HUDEP-2 (cell line): ENCODE measurements at regions not wholly inside any gene's neighbourhood (a gene's known extent, or its start where the extent isn't known, plus 50 kb on each side); places are given as distances from the start of the nearest gene placed in this dataset.

Experiments used
- DNase-seq, 76 experiments: peaks; one replicate each; lab custom pipeline; 2025; ENCODE audit not compliant: unreplicated experiment in 76 of 76; lab: John Stamatoyannopoulos, UW

DNA sequence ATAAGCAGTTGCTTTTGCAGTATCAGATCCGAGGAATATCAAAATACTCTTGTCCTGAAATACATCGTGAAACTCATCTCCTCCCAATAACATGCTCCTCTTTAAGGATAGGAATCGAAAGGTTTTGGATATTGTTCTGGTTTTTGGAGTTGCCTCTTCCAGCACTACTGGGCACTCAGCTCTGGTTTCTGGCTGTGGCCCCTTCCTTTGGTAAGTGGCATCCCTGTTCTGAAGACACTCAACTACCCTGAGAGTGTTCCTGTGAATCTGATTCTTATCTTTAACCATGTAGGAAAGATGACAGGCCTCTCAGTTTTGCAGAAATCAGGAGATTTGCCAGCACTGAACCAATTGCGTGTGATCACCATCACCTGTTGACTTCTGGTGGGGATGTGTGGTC lies 327.5 kb upstream of the TBL1XR1 start:
- no peak for DNase-seq

DNA sequence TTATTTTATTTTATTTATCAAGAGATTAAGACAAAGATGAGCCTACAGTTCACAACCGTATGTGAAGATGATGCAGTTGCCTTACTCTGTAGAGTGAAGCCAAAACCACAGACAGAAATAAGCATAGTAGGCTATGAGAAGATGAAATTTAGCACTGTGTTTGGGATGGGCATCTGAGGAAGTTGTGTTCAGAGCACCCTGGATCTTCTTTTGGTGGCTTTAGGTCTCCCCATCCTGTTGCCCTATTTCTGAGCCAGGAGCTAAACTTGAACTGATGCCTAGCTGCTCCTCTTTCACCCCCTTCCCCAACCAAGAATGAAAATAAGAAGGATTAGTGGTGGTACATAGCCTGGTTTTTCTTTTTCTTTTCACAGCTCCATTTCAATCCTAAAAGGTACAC lies 328.1 kb upstream of the TBL1XR1 start:
- no peak for DNase-seq

DNA sequence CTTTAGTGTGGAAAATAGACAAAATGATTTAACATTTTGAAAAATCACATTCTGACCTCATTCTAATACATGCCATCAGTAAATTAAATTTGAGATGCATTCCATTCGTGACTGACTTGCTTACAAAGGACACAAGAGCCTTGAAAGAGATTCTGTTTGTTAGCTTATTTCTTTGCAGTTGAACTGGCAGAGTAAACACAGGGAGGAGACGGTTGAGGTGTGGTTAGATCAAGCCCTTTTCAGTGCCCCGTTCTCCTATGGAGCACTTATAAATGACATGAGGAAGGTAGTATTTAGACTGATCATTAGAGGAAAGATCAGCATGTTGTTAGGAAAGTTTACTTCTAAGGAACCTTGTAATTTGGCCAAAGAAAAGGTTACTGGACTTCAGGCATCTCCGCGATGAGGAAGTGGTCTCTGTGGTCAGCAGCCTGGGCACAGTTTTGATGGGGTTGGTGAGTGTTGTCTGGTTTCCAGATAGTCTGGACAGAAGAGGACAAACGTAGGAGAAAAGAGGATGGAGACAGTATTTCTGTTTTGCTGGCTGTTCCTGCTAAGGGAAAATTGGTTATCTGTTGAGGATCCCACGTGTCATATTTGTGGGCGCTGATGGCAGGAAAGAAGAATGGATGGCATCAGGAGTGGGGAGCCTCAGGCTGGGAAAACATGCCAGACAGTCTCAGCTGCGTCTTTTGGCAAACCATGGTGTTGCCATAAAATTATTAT lies 328.9 kb upstream of the TBL1XR1 start:
- no peak for DNase-seq

DNA sequence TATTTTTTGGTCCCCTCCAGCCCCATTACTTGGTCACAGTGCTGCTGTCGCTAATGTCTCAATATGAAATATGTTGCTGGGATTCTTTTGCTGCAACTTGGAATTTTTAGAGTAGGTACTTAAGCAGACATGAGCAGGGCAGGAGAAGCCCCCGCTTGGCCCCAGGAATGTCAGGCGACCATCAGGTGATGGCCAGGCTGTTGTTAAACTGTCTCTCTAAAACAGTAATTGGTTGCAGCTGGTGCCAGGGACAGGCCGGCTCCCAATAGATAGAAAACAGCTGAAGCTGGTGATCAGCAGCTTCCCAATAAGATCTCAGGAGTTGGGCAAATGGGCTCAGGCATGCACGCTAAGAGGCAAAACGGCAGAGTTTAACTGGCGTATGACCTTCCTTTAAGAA lies 329.9 kb upstream of the TBL1XR1 start:
- DNase-seq: no peak

DNA sequence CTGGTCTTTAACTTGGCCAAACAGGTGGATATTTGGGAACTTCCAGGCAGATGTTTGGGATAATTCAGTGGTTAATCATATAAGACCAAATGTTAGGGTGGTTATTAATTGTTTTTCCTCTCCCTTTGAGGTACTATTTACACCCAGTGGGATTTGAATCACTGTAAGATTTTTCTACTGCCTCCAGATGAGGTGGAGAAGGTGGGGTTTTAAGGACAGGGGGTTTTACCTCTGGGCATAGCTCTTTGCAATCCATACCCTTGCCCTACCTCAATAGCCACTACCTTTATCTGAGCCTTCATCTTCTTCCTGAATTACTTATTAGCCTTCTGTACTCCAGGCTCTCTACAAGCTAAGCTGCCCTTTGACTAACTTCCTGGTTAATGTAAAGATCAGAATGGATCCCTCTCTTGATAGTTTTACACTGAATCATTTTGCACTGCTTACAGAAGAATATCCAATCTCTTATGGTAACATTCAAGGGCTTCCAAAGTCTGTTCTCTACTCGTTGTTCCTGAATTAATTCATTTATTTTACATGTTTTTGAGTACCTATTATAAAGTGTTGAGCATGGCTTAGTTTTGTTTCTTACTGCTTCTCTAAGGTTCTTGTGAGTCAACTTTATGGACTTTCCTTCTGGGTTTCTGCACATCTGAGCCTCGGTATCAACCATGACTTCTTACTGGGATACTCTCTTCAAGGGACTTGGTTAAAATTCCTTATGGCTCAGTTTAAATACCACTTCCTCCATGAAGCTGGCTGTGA lies 331.2 kb upstream of the TBL1XR1 start:
- DNase-seq: no peak

DNA sequence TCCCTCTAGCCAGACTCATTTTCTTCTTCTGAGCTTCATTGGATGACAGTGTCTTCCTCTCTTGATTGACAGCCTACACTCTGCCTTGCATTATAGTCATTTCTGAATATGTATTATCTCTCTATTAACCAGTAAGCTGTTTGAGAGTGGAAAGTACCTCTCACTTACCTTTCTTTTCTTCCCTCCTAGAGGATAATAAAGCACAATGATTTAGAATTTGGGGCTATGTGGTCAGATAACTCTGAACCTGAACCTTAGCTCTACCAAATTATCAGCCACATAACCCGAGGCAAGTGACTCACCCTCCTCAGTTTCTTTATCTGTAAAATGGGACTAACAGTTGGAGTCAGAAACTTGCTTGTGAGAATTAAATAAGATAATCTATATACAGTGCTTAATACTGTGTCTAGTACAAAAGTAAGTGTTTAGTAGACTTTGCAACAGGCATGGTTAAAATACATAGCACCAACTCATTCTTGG lies 331.8 kb upstream of the TBL1XR1 start:
- DNase-seq: no peak

DNA sequence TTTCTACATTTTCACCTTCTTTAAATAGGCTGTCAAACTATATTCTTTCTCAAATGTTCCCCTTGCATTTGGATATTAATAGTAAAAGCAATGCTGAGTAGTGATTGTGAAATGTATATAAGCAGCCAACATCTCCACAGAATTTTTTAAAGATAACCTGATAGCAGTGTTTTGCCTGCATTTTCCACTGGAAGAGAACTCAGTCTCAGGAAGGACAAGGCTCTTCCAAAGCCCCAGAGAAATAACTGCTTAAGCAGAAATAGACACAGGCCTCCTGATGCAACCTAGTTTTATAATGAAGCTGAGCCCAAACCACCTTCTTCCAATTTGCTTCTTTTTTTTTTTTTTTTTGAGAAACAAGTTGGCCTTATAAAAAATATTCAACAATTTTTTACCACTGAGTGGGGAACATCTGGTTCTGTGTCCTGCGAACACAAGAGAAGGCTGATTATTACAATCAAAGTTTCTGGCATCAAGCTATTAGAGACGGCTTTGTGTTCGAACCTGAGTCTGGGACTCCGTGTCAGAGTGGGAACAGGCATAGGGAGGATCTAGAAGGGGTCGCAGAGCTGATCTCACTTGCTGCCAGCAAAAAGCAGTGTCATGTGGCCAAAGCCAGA lies 332.5 kb upstream of the TBL1XR1 start:
- no peak for DNase-seq

DNA sequence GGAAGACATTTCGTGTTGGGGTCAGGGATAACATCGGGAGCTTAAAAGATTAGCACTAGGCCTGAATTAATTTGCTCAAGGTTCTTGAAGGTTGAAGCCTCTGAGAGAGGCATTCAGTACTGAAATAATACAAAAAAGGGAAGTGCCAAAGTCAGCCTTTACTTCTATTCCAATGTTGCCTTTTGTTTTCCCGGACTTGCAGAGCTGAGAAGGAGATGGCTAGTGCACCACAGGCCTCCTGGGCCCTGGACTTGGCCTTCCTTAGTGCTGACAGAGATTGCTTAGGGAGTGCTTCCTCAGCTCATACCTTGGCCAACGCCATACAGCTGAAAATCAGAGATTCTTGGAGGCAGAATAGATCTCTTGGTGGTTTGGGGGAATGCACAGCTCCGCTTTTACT lies 333.6 kb upstream of the TBL1XR1 start:
- no peak for DNase-seq

DNA sequence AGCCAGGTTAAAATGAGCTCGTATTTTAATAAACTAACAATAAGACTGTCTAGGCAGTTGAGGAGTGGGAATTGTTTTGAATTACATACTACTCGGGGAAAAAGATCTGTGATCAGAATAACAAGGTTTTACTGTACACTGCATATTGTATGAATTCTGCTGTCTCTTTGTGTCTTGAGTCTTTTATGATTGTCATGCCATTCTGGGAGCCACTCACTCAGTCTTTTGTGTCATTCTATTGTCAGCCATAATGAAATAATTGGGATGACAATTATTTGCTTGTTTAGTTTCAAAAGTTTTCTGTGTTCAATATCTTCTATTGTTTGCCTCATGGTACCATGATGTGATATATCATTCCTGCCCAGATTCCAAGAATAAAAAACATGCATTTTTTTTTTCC lies 339.6 kb upstream of the TBL1XR1 start:
- DNase-seq: no peak

DNA sequence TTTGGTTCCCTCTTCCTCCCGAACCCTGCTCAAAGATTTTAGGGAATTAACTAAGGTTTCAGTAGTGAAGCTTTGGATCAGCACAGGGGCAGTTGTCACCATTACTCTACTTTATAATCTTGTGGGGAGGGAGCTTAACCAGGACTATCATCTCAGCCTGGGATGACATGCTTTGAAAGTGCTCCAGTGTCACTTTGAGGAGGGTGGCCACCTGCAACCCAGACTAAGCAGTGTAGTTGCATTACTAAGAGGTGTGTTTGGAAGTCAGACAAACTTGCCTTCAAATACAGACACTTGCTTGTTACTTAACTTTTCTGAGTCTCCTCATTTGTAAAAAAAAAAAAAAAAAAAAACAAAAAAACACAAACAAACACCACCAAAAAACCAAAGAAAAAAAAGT lies 340.3 kb upstream of the TBL1XR1 start:
- no peak for DNase-seq

DNA sequence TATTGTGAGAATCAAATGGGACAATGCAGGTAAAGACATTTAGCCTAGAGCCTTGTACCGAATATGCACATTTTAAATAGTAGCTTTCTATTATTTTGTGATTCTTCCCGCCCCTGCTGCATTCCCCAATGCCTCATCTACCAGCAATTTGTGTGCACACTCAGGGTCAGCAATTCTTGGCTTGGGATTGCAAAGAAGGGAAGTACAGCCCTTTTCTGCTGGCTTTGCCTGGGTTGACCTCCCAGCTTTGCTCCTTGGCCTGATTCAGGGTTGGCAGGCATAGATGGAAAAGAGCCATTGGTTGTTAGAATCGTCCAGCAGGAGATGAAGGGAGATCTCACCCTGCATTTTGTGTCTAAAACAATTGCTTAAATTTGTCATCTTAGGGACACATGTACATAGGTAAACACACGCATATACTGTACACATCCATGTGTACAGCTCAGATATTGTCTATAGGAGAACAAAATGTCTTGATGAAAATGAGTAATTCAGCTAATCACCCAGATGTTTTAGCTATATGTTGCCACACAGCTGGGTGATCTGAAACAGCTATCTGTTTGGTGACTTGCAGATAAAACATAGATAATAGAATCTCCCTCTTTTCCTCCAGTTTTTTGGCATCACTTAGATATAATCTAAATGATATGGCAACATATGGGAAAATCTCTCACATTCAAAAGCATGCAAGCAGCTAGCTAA lies 340.9 kb upstream of the TBL1XR1 start:
- DNase-seq: no peak

DNA sequence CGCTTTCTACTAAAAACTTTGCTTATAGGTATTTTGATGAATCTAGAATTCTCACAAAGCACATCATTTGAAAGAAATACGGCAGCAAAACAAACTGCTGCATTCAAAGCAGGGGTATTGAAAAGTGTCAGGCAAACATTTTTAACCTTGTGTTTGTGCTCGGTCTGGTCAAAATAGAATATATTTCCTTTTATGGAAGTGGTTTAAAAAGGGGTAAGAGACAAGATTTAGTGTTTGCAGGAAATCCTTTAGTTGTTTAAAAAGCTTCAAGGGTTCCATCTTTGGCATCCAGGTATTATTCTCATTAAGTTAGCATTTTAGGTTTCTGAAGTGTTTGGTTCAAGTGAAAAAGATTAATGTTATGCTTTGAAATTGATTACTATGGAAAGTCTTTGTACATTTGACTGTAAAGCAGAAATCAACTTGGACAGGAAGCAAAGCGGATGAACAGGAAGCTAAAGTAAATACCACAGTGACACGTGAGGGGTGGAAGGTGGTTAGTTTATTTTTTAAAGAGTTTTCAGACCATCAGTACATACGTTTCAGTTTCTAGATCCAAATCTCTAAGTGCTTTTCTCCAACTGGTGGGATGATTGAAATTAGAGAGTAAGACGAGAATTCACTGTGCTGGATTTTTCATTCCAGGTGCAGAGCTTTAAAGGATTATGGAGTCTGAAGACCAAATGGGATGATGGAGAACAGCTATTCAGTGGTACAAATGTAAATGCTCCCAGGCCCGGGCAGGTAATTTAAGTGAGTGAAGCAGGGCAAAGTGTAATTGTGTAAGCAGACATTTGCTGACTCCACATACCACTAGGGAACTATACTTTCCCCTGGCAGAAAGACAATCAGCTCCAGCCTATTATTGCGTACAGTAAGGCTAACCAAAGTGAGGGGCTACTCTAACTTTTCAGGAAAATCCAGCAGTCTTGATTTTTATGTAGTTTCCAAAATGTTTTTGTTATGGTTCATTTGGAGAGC lies 341.8 kb upstream of the TBL1XR1 start:
- DNase-seq: no peak

DNA sequence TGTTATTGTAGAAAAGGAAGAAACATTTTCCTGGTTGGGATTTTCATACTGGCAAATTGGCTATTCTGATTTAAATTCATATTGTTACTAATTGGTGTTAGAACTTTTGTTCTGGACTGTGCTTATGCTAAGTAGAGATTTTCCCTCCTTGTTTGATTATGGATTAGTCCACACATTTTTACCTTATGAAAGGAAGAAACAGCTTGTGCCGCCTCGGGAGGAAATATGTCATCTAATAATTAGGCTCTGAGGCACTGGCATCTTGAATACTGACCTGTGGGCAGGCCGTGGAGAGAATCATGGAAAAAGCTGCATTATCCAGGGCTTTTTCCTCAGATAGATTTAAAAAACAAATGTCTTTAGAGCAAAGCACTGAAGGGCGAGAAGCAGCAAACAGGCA lies 344.3 kb upstream of the TBL1XR1 start:
- no peak for DNase-seq

DNA sequence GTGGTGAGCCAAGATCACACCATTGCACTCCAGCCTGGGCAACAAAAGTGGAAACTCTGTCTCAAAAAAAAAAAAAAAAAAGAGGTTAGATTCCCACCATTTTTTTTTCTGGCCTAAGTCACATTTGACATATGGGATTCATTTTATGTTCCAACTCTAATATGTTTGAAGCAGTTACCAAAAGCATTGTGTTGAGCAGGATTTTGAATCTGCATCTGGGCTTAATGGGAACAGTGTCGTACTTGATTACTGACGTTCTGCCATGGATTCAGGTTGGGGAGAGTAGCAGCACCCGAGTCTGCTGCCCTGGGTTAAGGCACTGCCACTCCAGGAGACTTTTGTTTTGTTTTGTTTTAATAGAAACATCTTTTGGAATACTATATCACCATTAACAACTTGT lies 348.7 kb upstream of the TBL1XR1 start:
- DNase-seq: no peak

DNA sequence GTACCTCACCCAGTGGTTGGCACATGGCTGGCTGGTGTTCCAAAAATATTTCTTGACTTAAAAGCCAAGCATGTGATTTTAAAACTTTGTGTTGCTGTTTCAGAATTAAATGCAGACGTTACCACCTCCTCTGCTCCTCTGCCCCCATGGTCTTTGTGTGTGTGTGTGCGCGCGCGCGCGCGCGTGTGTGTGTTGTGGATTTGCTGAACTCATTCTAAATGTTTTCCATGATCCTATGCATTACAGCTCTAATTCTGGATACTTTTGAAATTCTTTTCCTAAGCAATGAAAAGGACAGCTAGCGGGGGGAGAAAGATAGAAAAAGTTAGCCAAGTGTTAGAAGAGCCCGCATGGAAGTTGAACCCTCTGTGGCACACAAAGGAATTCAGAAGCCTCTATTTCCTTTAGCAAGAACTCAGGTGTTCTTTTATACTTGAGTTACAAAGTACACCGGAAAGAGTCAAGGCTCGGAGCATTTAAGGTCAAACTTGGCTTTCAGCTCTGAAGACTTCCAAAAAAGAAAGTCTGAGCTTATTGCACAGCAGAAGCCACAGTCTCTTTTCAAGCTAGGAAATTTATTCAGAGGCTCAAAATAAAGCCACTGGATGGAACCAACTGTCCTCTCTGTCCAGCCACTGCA lies 350.5 kb upstream of the TBL1XR1 start:
- no peak for DNase-seq

DNA sequence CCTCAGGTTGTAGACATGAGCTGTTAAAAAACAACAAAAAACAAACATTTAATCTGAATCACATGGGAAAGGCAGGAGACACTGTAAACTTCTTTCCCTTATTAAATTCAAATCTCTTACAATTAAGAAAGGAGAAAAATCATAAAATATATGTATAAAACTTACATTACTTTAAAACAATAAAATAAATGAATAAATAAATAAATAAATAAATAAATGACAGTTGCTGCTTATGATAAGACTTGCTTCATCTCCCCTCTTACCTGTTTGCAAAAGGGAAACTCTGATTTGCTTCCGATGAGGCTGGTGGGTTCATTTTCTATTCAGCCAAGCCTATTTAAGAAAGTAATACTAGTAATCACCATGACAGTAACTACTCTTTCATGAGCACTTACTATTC lies 353.4 kb upstream of the TBL1XR1 start:
- no peak for DNase-seq

DNA sequence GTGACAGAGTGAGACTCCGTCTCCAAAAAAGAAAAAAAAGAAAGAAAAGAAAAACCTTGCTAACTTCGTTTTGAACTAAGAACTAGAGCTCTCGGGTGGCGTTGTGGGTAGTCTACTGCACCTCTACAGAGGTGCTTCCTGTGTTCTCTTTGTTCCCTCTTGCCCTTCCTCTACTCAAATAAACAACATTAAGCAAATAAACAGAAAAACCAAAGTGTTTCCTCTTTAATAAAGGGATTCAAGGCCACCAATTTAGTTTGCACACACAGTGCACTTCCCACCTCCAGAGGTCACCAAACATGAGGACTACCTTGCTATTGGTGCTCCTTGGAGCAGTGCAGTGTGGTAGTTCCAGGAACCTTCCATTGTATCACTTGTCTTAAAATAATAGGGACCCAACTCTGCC lies 354.2 kb upstream of the TBL1XR1 start:
- no peak for DNase-seq

DNA sequence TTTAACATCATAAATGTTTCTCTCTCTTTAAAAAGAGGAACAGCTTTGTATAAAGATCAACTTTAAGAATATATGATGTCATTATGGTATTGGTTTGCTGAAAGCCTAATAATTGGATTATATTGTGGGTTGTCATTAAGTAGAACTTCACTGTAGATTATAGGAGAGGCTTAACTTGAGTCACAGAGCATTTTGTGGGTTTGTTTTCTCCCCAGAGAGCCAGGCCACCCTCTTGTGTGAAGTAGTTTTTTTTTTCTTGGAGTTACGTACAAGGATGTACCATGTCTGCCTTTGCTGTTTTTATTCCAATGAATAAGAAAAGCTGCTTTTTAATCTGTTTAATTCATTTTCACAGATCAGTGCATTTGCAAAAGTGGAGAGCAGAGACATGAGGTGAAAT lies 354.8 kb upstream of the TBL1XR1 start:
- no peak for DNase-seq

DNA sequence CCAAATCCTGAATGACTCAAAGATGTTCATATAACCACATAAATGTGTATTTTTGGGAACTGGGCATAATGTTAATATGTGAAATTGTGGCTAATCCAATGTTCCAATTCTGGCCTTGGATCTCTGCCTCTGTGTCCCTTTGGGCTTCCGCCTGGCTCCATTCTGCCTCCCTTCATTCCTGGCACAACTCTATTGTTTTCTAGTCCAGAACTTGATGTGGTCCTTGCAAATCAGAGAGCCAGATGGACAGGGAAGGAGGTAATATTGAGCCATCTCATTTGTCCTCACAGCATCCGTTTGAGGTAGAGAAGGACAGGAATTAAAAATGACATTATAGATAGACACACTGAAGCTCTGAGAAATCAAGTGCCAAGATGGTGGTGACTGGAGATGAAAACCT lies 355.7 kb upstream of the TBL1XR1 start:
- no peak for DNase-seq

DNA sequence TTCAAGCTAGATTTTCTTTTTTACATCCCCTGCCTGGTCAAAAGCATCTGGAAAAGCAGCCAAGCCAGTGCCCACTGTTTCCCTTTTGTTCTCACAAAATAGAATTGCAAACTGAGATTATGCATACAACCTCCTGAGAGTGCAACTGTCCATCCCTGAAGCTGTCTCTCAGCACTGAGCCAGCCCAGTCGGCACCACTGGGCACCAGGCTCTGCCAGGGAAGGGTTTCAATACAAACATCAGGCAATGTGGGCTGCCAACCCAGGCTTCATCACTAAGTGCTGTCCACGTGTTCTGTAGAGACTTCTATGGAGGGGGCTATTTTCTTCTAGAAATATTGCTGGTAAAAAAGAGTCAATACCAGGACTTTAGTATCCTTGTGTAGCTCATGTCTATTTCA lies 356.3 kb upstream of the TBL1XR1 start:
- DNase-seq: no peak
